ENCODE measurements at regions not wholly inside any gene's neighbourhood (a gene's known extent, or its start where the extent isn't known, plus 50 kb on each side); places are given as distances from the start of the nearest gene placed in this dataset.
"Not testable (repeated sequence)": the region's sequence is repeated elsewhere in the genome, so short reads cannot be mapped to it uniquely, and the experiment has no call there.

DNA sequence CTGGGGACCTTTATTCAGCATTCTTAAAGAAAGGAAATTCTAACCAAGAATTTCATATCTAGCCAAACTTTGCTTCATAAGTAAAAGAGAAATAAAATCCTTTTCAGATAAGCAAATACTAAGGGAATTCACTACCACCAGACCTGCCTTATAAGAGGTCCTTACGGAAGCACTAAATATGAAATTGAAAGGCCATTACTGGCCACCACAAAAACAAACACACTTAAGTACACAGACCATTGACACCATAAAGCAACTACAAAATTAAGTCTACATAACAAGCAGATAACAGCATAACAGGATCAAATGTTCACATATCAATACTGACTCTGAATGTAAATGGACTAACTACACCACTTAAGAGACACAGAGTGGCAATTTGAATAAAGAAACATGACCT, 361.4 kb upstream of the POU5F2 start:
- DNase-seq, result no peak

DNA sequence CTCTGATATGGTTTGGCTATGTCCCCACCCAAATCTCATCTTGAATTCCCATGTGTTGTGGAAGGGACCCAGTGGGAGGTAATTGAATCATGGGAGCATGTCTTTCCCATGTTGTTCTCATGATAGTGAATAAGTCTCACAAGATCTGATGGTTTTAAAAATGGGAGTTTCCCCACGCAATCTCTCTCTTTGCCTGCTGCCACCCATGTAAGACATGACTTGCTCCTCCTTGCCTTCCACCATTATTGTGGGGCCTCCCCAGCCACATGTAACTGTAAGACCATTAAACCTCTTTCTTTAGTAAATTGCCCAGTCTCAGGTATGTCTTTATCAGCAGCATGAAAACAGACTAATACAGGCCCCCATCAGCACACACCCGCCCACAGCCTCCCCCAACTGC, 356.0 kb upstream of the POU5F2 start:
- DNase-seq, result not testable (repeated sequence)

- no peak for DNase-seq
Observed at GRCh38 chr5:94094793-94095441, 353.5 kb upstream of the POU5F2 start.

DNA sequence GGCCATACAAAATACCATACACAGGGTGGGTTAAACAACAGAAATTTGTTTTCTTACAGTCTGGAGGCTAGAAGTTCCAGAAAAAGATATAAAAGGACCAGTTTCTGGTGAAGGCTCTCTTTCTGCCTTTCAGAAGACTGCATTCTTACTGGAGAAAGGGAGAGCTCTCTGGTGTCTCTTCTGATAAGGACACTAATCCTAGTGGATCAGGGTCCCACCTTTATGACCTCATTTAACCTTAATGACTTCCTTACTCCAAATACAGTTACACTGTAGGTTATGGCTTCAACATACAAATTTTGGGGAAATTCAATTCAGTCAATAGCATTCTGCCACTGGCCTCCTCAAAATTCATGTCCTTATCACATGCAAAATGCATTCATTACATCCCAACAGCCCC, 351.9 kb upstream of the POU5F2 start:
- DNase-seq, result no peak

- DNase-seq, result not testable (repeated sequence)
Observed at GRCh38 chr5:94086635-94087034, 345.2 kb upstream of the POU5F2 start.

- no peak for DNase-seq
Observed at GRCh38 chr5:94086194-94086593, 344.8 kb upstream of the POU5F2 start.

DNA sequence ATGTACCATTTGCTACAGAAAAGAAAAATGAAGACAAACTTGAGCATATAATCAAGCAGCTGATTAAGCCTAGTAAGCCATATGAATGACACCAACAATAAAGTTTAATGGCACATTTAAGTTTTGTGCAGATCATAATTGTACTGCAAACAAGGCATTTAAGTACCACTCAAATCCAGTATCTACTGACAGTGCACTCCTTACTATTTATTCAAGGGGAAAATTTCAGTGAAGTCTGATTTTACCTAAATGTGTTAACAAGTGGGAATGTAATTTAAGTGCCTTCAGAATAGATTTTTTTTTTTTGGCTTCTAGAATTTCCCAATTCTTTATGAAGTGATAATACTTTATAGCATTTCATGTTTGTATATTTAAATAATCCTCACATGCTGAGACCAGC, 341.0 kb upstream of the POU5F2 start:
- DNase-seq, result no peak

DNA sequence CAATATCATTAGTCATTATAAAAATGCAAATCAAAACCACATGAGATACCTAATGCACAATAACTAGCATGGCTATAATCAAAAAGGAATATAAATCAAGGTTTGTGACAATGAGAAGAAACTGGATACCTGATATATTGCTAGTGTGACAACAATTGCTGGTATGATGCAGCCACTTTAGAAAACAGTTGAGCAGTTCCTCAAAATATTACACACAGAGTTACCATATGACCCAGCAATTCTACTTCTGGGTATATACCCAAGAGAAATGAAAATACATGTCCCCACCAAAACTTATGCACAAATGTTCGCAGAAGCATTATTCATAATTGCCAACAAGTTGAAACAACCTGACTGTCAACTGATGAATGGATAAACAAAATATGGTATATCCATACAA, 339.7 kb upstream of the POU5F2 start:
- no peak for DNase-seq

- no peak for DNase-seq
Observed at GRCh38 chr5:94080390-94080789, 339.0 kb upstream of the POU5F2 start.

DNA sequence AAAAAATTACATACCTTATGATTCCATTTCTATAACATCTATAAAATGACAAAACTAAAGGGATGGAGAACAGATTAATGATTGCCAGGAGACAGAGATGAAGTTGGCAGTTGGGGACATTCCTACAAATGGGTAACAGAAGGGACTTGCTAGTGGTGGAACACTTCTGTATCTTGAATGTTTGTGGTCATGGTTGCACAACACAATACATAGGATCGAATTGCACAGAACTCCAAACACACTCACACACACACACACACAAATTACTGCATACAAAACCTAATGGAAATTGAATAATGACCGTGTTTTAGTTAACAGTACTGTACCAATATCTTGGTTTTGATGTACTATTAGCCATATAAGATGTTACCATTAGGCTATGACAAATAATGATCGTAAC, 330.7 kb upstream of the POU5F2 start:
- DNase-seq, result no peak

GRCh38 chr5:94066437-94067207, 325.2 kb upstream of the POU5F2 start:
- DNase-seq, result no peak

DNA sequence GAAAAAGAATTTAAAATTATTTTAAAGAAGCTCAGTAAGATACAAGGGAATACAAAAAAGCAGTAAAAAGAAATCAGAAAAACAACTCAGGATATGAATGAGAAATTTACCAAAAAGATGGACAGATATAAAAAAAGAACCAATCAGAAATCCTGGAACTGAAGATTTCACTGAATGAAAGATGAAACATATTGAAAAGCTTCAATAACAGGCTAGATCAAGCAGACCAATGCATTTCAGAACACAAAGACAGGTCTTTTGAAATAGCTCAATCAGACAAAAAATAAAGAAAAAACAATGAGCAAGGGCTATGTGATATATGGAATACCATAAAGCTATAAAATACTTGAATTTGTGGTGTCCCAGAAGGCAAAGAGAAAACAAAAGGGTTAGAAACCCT, 322.6 kb upstream of the POU5F2 start:
- DNase-seq, result no peak

DNA sequence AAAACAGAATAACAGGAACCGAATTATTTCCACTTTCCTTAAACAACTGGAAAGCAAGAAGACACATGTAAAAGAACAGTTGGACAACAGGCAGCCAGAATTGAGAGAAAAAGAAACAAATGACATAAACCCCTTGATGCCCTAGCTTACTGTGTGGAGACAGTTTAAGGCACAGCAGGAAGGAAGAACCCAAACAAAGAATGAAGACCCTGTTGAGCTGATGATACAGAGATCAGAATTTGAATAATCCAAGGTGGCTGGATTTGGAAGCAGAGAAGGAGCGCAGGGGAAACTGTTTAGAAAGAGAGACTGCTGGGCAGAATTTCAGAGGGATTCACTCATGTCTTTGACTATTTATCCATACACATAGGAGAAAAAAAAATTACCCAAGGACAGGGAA, 316.3 kb upstream of the POU5F2 start:
- no peak for DNase-seq

DNA sequence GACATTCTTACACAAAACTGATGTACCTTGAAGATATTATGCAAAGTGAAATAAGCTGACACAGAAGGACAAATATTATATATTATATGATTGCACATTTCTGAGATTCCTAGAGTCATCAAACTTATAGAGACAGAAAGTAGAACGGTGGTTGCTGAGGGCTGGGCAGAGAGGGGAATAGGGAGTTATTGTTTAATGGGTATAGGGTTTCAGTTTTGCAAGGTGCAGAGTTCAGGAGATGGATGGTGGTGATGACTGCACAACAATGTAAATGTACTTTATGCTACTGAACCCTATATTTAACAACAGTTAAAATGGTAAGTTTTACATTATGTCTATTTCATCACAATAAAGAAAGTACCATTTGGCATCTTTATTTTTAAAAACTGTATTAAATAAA, 315.8 kb upstream of the POU5F2 start:
- DNase-seq, result no peak

GRCh38 chr5:94049307-94049922, 308.0 kb upstream of the POU5F2 start:
- DNase-seq, result not testable (repeated sequence)

DNA sequence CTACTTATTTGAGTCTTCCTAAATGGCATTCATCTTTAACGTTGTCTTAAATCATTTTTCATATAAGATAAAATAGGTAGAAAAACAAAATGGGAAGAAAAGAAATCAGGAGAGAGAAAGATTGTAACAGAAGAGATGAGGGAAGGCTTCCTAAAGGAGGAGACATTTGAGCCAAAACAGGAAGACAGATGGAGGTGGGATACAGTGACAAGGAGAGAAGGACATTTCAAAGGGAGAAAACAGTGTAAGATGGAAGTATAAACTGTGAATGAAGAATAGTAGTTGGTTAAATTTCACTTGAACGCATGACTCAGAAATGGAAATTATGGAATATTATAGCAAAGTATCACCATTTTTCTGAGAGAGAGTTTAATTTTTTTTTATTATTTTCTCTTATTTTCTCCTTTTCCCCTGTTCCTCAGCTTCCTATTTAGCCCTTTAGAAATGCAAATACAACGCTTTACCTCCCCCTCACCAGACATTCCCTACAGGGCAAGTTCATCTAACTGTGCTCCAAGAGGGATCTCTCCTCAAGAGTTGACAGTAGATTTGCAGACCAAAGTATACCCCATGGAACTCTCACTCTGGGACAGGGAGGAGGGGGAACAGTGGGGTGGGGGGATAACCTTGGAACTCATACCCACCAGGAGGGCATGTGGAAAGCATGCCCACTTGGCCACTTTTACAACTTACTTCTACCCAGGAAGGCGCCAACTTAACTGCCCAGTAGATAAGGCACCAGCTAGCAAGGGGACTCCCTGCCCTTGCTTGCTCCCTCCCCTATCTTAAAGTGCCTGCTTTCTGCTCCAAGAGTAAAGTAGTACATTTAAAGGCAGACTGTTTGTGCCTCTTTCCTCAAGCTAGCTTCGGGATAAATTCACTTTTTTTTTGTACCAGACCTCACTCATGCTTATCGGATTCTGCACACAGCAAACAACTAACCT, 304.7 kb upstream of the POU5F2 start:
- no peak for DNase-seq

DNA sequence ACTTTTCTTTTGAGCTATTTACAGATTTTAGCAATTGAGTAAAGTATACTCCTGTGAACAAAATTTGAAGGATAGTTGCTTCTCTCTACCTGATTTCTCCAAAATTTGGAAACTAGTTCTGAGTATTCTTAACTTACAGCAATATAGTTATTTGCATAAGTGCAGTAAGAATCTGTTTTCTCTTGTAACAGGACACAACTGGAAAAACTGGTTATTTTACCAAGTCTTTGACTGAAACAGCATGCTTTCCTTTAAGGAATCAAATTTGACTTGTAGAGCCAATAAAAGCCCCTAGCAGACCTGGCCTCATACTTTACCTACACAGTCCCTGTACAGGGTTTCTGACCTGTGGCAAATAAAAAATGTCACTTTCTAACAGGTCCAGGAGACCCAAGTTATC, 301.9 kb upstream of the POU5F2 start:
- DNase-seq, result no peak

- no peak for DNase-seq
Observed at GRCh38 chr5:94040591-94041148, 299.3 kb upstream of the POU5F2 start.

DNA sequence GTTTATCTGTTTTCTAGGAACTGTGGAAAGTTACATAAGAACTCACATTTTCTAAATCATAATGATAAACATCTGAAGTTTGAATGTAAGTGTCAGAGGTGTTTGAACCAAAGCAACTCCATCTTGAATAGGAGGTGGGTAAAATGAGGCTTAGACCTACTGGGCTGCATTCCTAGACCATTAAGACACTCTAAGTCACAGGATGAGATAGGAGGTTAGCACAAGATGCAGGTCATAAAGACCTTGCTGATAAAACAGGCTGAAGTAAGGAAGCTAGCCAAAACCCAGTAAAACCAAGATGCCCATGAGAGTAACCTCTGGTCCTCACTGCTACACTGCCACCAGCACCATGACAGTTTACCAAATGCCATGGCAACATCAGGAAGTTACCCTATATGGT, 297.7 kb upstream of the POU5F2 start:
- DNase-seq, result no peak

DNA sequence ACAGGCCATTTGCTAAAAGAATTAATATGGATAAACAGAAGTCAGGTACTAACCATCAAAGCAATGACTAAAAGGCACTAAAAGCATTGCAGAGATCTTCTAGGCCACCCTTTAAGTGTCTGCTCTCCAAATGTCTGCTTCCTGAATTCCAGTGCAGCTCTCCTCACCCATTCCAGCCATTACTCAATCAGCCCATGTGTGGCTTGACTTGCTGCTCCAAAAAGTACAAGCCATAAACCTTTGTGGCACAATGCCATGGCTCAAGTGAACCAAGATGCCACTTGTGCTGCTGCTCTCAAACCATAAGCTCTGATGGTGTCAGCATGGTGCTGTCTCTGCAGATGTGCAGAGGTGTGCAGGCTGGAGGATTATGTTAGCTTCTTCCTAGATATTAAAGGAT, 290.2 kb upstream of the POU5F2 start:
- DNase-seq, result no peak

- DNase-seq, result no peak
Observed at GRCh38 chr5:94028001-94028400, 286.6 kb upstream of the POU5F2 start.

DNA sequence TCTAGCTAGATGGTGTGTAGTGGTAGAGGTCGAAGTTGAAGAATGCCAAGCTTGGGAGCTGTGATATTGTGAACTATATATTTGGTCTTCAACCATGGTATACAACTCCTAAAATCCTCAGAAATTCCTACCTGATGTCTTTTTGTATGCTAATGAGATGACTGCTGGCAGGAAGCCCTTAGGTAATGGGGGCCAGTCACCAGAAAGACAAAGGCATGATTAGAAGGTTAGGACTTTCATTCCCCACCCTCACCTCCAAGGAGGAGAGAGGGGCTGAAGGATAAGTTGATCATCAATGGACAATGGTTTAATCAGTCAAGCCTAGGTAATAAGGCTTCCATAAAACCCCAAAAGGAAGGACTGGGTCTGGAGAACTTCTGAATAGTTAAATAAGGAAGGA, 285.7 kb upstream of the POU5F2 start:
- DNase-seq, result no peak

Data from stimulated activated naive CD4-positive, alpha-beta T cell (primary cell).